GM12874 (cell line): ENCODE measurements at regions not wholly inside any gene's neighbourhood (a gene's known extent, or its start where the extent isn't known, plus 50 kb on each side); places are given as distances from the start of the nearest gene placed in this dataset.

Source experiments
- TF ChIP-seq, protein P1 (sequence below): IDR thresholded peaks from 2 replicates; pipeline ENCODE4 v1.5.1; 2011; ENCODE audit warnings: low read depth, mild to moderate bottlenecking, control low read depth, low read length, moderate library complexity; ENCODE audit not compliant: insufficient read depth

GRCh38 chr6:137651591-137652335 is 157.6 kb upstream of the OLIG3 start:
- TF ChIP-seq, protein P1, sequence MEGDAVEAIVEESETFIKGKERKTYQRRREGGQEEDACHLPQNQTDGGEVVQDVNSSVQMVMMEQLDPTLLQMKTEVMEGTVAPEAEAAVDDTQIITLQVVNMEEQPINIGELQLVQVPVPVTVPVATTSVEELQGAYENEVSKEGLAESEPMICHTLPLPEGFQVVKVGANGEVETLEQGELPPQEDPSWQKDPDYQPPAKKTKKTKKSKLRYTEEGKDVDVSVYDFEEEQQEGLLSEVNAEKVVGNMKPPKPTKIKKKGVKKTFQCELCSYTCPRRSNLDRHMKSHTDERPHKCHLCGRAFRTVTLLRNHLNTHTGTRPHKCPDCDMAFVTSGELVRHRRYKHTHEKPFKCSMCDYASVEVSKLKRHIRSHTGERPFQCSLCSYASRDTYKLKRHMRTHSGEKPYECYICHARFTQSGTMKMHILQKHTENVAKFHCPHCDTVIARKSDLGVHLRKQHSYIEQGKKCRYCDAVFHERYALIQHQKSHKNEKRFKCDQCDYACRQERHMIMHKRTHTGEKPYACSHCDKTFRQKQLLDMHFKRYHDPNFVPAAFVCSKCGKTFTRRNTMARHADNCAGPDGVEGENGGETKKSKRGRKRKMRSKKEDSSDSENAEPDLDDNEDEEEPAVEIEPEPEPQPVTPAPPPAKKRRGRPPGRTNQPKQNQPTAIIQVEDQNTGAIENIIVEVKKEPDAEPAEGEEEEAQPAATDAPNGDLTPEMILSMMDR = no peak

DNA sequence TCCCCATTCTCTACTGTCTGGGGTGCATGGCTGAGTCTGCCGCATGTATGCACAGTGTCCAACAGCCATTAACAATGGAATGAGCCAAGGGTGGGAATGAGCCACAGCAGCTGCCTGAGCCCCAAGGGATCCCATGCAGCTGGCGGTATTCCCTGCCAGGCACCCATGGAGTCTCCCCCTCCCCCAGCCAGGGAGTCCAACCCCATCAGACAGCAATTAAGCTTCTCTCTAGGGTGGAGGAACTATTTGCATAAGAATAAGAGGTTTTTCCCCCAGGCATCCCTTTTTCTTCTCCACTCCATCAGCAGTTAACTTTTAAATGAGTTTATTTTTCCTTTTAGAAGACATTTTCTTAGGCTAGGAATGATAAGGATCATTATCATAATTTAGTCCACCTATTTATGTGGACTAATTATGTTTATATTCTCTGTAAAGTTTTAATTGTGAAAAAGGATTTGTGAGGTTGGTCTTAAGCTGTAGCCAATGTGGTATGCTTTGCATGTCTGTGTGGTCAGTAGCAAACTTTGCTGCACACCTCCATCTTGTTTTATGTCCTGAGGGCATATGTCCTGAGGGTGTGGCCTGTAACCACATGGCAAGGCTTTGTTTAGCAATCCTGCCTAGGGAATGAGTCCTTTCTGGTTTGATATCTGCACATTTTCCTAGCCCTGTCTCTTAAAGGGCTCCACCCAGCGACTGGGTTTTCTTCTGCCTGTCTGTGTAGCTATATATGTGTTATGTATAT is 158.9 kb upstream of the OLIG3 start:
- TF ChIP-seq, protein P1 = no peak

GRCh38 chr6:137653706-137654059 is 159.5 kb upstream of the OLIG3 start:
- TF ChIP-seq, protein P1 = no peak

GRCh38 chr6:137654365-137654981 is 160.3 kb upstream of the OLIG3 start:
- TF ChIP-seq, protein P1 = no peak

DNA sequence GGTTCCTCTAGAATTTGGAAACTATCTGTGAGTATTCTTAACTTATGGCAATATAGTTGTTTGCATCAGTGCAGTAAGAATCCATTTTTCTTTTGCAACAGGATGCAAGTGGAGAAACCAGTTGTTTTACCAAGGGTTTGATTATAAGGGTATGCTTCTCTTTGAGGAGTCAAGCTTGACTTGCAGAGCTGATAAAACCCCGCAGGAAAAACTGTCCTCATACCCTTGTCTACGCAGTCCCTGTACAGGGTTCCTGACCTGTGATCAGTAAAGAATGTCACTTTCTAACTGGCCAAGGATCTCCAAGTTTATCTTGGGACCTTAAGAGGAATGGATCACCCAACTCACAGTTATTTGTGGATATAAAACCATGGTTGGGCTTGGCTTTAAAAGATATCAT is 161.1 kb upstream of the OLIG3 start:
- TF ChIP-seq, protein P1 = no peak

DNA sequence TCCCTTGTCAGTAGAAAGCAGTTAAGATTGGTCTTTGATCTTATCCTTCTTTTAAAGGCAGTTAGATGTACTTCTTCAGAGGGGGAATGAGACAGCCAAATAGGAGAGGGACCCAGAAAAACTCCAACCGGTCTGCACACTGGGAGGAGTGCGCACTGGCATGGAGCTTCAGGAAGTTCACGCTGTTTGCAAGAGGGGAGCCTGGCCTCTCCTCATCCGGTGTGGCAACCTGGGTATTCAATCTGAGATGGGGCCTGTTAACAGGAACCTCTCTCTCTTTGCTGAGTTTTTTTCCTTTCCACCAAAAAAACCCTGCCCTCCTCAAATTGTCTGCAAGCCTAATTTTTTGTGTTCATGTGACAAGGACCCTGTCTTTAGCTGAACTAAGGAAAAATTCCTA is 162.5 kb upstream of the OLIG3 start:
- TF ChIP-seq, protein P1 = no peak

- TF ChIP-seq, protein P1 = no peak
These were observed 163.2 kb upstream of the OLIG3 start for GRCh38 chr6:137657351-137657911.
